Spleen (tissue), 11 donors: ENCODE measurements at regions not wholly inside any gene's neighbourhood (a gene's known extent, or its start where the extent isn't known, plus 50 kb on each side); places are given as distances from the start of the nearest gene placed in this dataset.
A peak's percentile ranks its signal among the peaks of the same experiment; 100 is the strongest.

Experiments used
- DNase-seq: peaks from one replicate; pipeline ENCODE4 v3.0.0-alpha.2; 2020
- H3K27ac ChIP-seq, 8 donors: fragments of 200-600 bp; sonication (generic) in 7 of 8; 1 replicate in 4 of 8; 2 replicates in 4 of 8; pipeline versions ENCODE4 v1.5.0 to v1.8.0; 2016 to 2021; ENCODE audit warnings: inconsistent platforms in 4 of 8, mild to moderate bottlenecking in 4 of 8, moderate library complexity in 1 of 8
- H3K27me3 ChIP-seq, 7 donors: fragments of 200-600 bp; sonication (generic) in 6 of 7; replicated peaks in 1 of 7; 1 replicate in 4 of 7; 2 replicates in 3 of 7; pipeline versions ENCODE4 v1.5.0 to v1.8.0; 2016 to 2021; ENCODE audit warnings: inconsistent platforms in 3 of 7, mild to moderate bottlenecking in 1 of 7
- H3K36me3 ChIP-seq, 6 donors: fragments of 200-600 bp; sonication (generic) in 5 of 6; 1 replicate in 4 of 6; 2 replicates in 2 of 6; pipeline versions ENCODE4 v1.5.0 to v1.8.0; 2016 to 2021; ENCODE audit warnings: inconsistent platforms in 2 of 6
- H3K4me1 ChIP-seq, 6 donors: fragments of 200-600 bp; sonication (generic) in 5 of 6; 1 replicate in 3 of 6; 2 replicates in 3 of 6; pipeline versions ENCODE4 v1.5.0 to v1.8.0; 2016 to 2021; ENCODE audit warnings: inconsistent platforms in 3 of 6
- H3K4me3 ChIP-seq, 8 donors: fragments of 200-600 bp; sonication (generic) in 7 of 8; 1 replicate in 4 of 8; 2 replicates in 4 of 8; pipeline versions ENCODE4 v1.5.0 to v1.8.0; 2016 to 2021; ENCODE audit warnings: inconsistent platforms in 4 of 8, mild to moderate bottlenecking in 4 of 8, moderate library complexity in 2 of 8
- H3K9me3 ChIP-seq, 8 donors: fragments of 200-600 bp; sonication (generic) in 7 of 8; 1 replicate in 4 of 8; 2 replicates in 4 of 8; pipeline versions ENCODE4 v1.5.0 to v1.8.0; 2016 to 2021; ENCODE audit warnings: inconsistent platforms in 4 of 8
- POLR2A ChIP-seq, 3 donors: fragments of 450-650 bp; IDR thresholded peaks; one replicate each; pipeline ENCODE4 v1.5.1; 2017; ENCODE audit warnings: antibody characterized with exemption in 3 of 3, mild to moderate bottlenecking in 1 of 3
- POLR2AphosphoS5 ChIP-seq, 3 donors: sonication (generic); formaldehyde crosslinking; IDR thresholded peaks; one replicate each; pipeline ENCODE4 v1.5.1; 2017; ENCODE audit warnings: antibody characterized with exemption in 3 of 3
- WGBS, 5 donors: extraction: QIAGEN DNeasy Blood & Tissue Kit in 3 of 5; methylation state at CpG; one replicate each; pipeline versions ENCODE4 v1.1.5 to v1.1.7; 2013 to 2018; 5-methylcytosine and 5-hydroxymethylcytosine counted together
- intact Hi-C: fragments of 100-400 bp; cut with DNase I; formaldehyde crosslinking; loops from one replicate; pipeline ENCODE4 v1.15.0; 2023; ENCODE audit warnings: low total_unique reads
- TF ChIP-seq, protein P1 (sequence below), 11 experiments: fragments of 200-600 bp in 7 of 11; fragments of 450-650 bp in 4 of 11; sonication (generic) in 4 of 11; IDR thresholded peaks in 8 of 11; conservative IDR thresholded peaks in 3 of 11; 1 replicate in 7 of 11; 2 replicates in 4 of 11; pipeline versions ENCODE4 v1.4.0 to v1.8.0; 2016 to 2021; ENCODE audit warnings: antibody characterized with exemption in 11 of 11, inconsistent platforms in 4 of 11, mild to moderate bottlenecking in 1 of 11
- donor health status: healthy with polysubstance abuse.
- donor health status: DM: no; HTN: no; CAD: no; lungs with moderate emphysema.
- donor health status: DM: no; HTN: no; CAD: no.
- donor health status: Bipolar disorder and iron deficiency.
- donor health status: healthy.
- donor health status: DM: no; HTN: no; CAD: no.
- donor health status: DM: yes; HTN: yes; CAD: no.

DNA sequence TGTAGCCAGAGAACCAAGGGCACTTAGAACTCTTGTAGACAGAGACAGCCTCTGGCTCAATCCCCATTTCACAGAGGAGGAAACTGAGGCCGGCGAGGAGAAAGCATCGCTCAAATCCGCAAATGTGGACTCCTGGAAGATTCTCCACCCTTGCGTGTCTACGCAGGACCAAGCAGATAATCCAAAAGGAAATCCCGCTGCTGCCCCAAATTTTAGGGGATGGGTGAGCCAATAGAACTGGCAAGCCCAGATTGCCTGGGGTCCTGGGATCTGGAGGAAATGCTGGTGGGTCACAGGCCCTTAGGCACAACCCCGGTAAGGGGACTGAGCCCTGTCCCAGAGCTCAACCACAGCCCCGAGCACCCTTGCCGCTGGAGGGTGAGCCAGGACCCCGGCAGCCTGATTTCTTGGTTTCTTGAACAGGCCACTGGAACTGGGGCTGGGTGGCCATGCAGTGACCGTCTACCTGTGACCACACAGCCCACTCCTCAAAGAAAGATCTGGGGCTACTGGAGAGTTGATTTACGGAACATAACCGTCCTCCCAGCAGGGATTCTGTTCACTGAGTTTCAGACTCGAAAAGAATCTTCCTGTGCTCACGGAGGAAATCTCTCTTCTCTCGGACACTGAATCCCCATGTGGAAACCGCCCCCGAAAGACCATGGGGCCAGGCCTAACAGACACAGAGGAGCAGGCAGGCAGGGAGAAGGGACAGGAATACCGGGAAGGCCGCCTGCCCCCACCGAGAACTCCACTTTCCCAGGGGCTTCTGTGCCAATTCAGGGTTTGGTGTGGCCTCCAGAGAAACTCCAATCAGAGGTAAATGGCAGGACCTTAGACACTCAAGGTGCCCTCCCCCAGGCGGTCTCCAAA is 238.4 kb downstream of the NPHP4 start:
- Histone ChIP-seq H3K4me1 (no peaks in the 10 kb centered on the region), H3K27ac (no peak overlapping the region), H3K27me3 (peaks cover 0 to 20% (median 0%) of the 10 kb centered on the region in 7 donors), H3K9me3 (no peaks in the 10 kb centered on the region), H3K4me3 (no peak overlapping the region), H3K36me3 (no peaks in the 10 kb centered on the region)
- DNase-seq, result peak; percentile 31
- 84 to 90% (median 88%) methylated on average over 20 to 23 of the region's 23 CpGs for WGBS, 5 donors
- intact Hi-C loops, result no loop called here
- TF ChIP-seq, protein P1, sequence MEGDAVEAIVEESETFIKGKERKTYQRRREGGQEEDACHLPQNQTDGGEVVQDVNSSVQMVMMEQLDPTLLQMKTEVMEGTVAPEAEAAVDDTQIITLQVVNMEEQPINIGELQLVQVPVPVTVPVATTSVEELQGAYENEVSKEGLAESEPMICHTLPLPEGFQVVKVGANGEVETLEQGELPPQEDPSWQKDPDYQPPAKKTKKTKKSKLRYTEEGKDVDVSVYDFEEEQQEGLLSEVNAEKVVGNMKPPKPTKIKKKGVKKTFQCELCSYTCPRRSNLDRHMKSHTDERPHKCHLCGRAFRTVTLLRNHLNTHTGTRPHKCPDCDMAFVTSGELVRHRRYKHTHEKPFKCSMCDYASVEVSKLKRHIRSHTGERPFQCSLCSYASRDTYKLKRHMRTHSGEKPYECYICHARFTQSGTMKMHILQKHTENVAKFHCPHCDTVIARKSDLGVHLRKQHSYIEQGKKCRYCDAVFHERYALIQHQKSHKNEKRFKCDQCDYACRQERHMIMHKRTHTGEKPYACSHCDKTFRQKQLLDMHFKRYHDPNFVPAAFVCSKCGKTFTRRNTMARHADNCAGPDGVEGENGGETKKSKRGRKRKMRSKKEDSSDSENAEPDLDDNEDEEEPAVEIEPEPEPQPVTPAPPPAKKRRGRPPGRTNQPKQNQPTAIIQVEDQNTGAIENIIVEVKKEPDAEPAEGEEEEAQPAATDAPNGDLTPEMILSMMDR (IDR thresholded peaks at IDR 0.05 in 8 of 11, conservative IDR thresholded peaks at IDR 0.05 in 3 of 11), result no peak
- no peak for TF ChIP-seq POLR2A (IDR thresholded peaks at IDR 0.05)
- no peak for TF ChIP-seq POLR2AphosphoS5 (IDR thresholded peaks at IDR 0.05)

DNA sequence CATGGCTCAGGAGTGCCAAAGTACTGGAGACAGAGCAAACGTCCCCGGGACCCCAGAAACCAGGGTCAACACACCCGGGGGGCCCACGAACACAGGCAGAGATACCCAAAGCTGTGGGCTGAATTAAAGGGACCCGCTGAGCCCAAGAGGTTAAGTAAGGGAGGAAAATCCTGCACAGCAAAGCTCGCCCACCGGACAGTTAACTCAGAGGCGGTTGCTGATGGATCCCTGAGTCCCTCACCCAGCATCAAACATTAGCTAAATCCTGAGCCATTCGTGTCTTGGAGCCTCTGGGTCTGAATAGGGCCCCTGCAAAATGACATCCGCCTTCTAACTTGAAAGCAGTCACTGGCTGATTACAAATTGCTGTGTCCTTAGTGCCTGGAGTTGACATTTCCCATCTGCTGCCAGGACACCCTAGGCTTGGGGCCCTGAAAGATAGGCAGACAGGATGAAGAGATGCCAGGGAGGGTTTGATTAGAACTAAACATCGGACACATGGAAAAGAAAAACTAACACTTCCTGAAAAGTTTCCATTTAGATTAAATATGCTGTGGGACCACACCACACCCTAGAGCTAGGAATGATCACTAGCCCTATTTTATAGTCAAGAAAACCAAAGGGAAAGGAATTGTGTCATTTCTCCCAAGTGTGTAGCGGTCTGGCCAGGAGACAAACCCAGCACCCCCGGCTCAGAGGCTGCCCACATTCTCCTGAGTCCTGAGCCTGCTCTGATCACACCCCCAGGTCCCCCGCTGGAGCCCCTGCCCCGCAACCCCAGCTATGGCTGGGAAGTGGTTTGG is 239.3 kb downstream of the NPHP4 start:
- intact Hi-C loops, result no loop called here
- 65 to 81% (median 73%) methylated on average over 14 to 15 of the region's 15 CpGs for WGBS, 5 donors
- peak; percentile 41 for DNase-seq

DNA sequence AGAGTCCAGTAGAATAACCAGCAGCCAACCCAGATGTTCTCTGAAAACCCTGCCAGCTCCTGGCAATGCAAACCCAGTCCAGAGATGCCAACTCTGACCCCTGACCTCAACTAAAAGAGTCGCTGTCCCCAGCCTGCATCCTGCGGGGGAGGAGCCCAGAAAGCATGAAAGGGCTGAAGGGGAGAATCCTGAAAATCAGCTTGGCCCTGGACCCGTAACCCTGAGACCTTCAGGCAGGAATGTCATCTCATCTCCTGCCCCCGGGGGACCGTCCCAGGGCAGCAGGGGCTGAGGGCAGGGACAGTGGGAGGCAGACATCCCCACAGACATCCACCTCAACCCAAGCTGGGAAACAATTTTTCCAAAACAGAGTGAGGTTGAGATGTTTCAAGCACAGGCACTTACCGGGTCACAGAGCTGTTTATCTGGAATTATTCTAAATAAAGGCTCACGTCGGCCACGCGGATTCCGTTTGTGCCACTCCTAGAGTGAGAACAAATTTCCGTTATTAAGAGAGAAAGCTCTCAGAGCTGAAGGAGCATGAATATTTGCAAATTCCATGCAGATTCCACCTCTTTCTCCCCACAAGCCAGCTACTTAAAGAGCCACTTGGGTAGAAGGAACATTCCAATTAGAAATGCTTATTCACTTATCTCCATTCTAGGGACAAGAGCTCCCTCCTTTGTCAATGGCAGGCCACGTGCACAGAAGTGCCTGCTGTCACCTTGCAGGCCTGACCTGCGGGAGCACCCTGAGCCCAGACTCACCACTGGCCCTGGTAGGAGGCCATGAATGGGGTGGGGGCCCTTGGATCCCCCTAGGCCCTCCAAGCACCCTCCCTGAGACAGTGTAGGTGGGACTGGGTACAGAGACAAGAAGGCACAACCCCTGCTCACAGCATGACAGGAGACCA is 240.1 kb downstream of the NPHP4 start:
- intact Hi-C loops, result no loop called here

More for the DNA sequence above, 239.3 kb downstream of the NPHP4 start:
- no peak for TF ChIP-seq POLR2AphosphoS5 (IDR thresholded peaks at IDR 0.05)
- TF ChIP-seq, protein P1 (IDR thresholded peaks at IDR 0.05 in 8 of 11, conservative IDR thresholded peaks at IDR 0.05 in 3 of 11), result no peak
- TF ChIP-seq POLR2A (IDR thresholded peaks at IDR 0.05), result no peak
- H3K4me1 ChIP-seq, result no peaks in the 10 kb centered on the region
- no peak overlapping the region for H3K4me3 ChIP-seq
- no peaks in the 10 kb centered on the region for H3K36me3 ChIP-seq
- H3K9me3 ChIP-seq, result no peaks in the 10 kb centered on the region
- peaks cover 0 to 21% (median 0%) of the 10 kb centered on the region in 7 donors for H3K27me3 ChIP-seq
- no peak overlapping the region for H3K27ac ChIP-seq

More for the DNA sequence above, 240.1 kb downstream of the NPHP4 start:
- no peak overlapping the region for H3K4me3 ChIP-seq
- TF ChIP-seq POLR2A (IDR thresholded peaks at IDR 0.05) (no peak), POLR2AphosphoS5 (IDR thresholded peaks at IDR 0.05) (no peak)
- TF ChIP-seq, protein P1 (IDR thresholded peaks at IDR 0.05 in 8 of 11, conservative IDR thresholded peaks at IDR 0.05 in 3 of 11), result no peak
- no peaks in the 10 kb centered on the region for H3K4me1 ChIP-seq
- DNase-seq, result peak; percentile 32
- 65 to 78% (median 74%) methylated on average over 13 to 14 of the region's 14 CpGs for WGBS, 5 donors
- H3K36me3 ChIP-seq, result no peaks in the 10 kb centered on the region
- H3K27ac ChIP-seq, result no peak overlapping the region
- no peaks in the 10 kb centered on the region for H3K9me3 ChIP-seq
- H3K27me3 ChIP-seq, result peaks cover 0 to 23% (median 0%) of the 10 kb centered on the region in 7 donors
